Endodermal cell (in vitro differentiated cells): ENCODE measurements at regions not wholly inside any gene's neighbourhood (a gene's known extent, or its start where the extent isn't known, plus 50 kb on each side); places are given as distances from the start of the nearest gene placed in this dataset.
"Not testable (repeated sequence)": the region's sequence is repeated elsewhere in the genome, so short reads cannot be mapped to it uniquely, and the experiment has no call there.

ENCODE experiments used
- DNase-seq: peaks from one replicate; pipeline ENCODE4 v3.0.0-alpha.2; 2017
- H3K27ac ChIP-seq: 2 replicates; pipeline ENCODE4 v1.5.1; 2013; ENCODE audit warnings: mild to moderate bottlenecking, low read depth, low read length, moderate library complexity
- H3K27me3 ChIP-seq: 2 replicates; pipeline ENCODE4 v1.6.1; 2013; ENCODE audit warnings: mild to moderate bottlenecking, low read length, moderate library complexity; ENCODE audit not compliant: insufficient read depth, control insufficient read depth, poor library complexity, severe bottlenecking
- H3K36me3 ChIP-seq: 2 replicates; pipeline ENCODE4 v1.7.0; 2013; ENCODE audit warnings: mild to moderate bottlenecking, low read length, moderate library complexity; ENCODE audit not compliant: control insufficient read depth, insufficient read depth
- H3K4me1 ChIP-seq: one replicate; pipeline ENCODE4 v1.7.0; 2013; ENCODE audit warnings: low read length; ENCODE audit not compliant: control insufficient read depth, insufficient read depth
- H3K4me3 ChIP-seq: 2 replicates; pipeline ENCODE4 v1.5.1; 2013; ENCODE audit warnings: mild to moderate bottlenecking, low read length, moderate library complexity
- H3K9ac ChIP-seq: 2 replicates; pipeline ENCODE4 v1.6.1; 2013; ENCODE audit warnings: mild to moderate bottlenecking, low read length, moderate library complexity; ENCODE audit not compliant: poor library complexity, severe bottlenecking; ENCODE audit errors: extremely low read depth
- H3K9me3 ChIP-seq: 2 replicates; pipeline ENCODE4 v1.6.1; 2013; ENCODE audit warnings: mild to moderate bottlenecking, low read length, moderate library complexity; ENCODE audit not compliant: control insufficient read depth
- H3K27ac Mint-ChIP-seq: 2 replicates; pipeline ENCODE4 v1.8.0; 2020; ENCODE audit warnings: mixed read lengths
- H3K27me3 Mint-ChIP-seq: 2 replicates; pipeline ENCODE4 v1.8.0; 2021; ENCODE audit warnings: mild to moderate bottlenecking, mixed read lengths; ENCODE audit not compliant: insufficient read depth
- H3K36me3 Mint-ChIP-seq: 2 replicates; pipeline ENCODE4 v1.8.0; 2020; ENCODE audit warnings: low read depth, mixed read lengths
- H3K4me1 Mint-ChIP-seq: 2 replicates; pipeline ENCODE4 v1.8.0; 2020; ENCODE audit warnings: mixed read lengths
- H3K4me3 Mint-ChIP-seq: 2 replicates; pipeline ENCODE4 v1.8.0; 2020; ENCODE audit warnings: mild to moderate bottlenecking, moderate library complexity, mixed read lengths
- H3K9me3 Mint-ChIP-seq: 2 replicates; pipeline ENCODE4 v1.8.0; 2020; ENCODE audit warnings: mild to moderate bottlenecking, mixed read lengths
- WGBS, 2 experiments: methylation state at CpG; one replicate each; pipeline versions ENCODE4 v1.1.5 to v1.1.7; 2013; ENCODE audit warnings: missing lambda C conversion rate in 2 of 2, mixed read lengths in 1 of 2; ENCODE audit not compliant: insufficient coverage in 1 of 2, insufficient read length in 1 of 2; 5-methylcytosine and 5-hydroxymethylcytosine counted together
- TF ChIP-seq, protein P1 (sequence below): fragments of 200-600 bp; sonication (generic); conservative IDR thresholded peaks from 2 replicates; pipeline ENCODE4 v1.5.0; 2021; ENCODE audit warnings: antibody characterized with exemption, mild to moderate bottlenecking

GRCh38 chr4:179059396-179059795, 1617.2 kb upstream of the AGA start:
- no peak overlapping the region for H3K4me3 Mint-ChIP-seq
- no peaks in the 10 kb centered on the region for H3K27me3 Mint-ChIP-seq
- no peaks in the 10 kb centered on the region for H3K4me1 Mint-ChIP-seq
- DNase-seq = no peak
- H3K36me3 Mint-ChIP-seq = no peaks in the 10 kb centered on the region
- Histone ChIP-seq H3K4me3 (no peak overlapping the region), H3K9me3 (no peaks in the 10 kb centered on the region), H3K27ac (no peak overlapping the region), H3K4me1 (no peaks in the 10 kb centered on the region), H3K36me3 (no peaks in the 10 kb centered on the region), H3K9ac (no peak overlapping the region), H3K27me3 (no peaks in the 10 kb centered on the region)
- TF ChIP-seq, protein P1, sequence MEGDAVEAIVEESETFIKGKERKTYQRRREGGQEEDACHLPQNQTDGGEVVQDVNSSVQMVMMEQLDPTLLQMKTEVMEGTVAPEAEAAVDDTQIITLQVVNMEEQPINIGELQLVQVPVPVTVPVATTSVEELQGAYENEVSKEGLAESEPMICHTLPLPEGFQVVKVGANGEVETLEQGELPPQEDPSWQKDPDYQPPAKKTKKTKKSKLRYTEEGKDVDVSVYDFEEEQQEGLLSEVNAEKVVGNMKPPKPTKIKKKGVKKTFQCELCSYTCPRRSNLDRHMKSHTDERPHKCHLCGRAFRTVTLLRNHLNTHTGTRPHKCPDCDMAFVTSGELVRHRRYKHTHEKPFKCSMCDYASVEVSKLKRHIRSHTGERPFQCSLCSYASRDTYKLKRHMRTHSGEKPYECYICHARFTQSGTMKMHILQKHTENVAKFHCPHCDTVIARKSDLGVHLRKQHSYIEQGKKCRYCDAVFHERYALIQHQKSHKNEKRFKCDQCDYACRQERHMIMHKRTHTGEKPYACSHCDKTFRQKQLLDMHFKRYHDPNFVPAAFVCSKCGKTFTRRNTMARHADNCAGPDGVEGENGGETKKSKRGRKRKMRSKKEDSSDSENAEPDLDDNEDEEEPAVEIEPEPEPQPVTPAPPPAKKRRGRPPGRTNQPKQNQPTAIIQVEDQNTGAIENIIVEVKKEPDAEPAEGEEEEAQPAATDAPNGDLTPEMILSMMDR = no peak
- 93 to 100% methylated on average over 1 to 3 of the region's 3 CpGs for WGBS, 2 experiments
- no peak overlapping the region for H3K27ac Mint-ChIP-seq
- no peaks in the 10 kb centered on the region for H3K9me3 Mint-ChIP-seq

- not testable (repeated sequence) for H3K27me3 Mint-ChIP-seq, H3K9ac ChIP-seq, H3K27me3 ChIP-seq, H3K36me3 ChIP-seq, H3K4me1 ChIP-seq, H3K4me3 ChIP-seq, H3K9me3 Mint-ChIP-seq, H3K36me3 Mint-ChIP-seq, H3K27ac Mint-ChIP-seq, DNase-seq, H3K4me3 Mint-ChIP-seq, H3K27ac ChIP-seq, H3K4me1 Mint-ChIP-seq, H3K9me3 ChIP-seq
- 92 to 94% methylated on average over 6 to 12 of the region's 12 CpGs for WGBS, 2 experiments
Measured at GRCh38 chr4:179066254-179066653, 1624.0 kb upstream of the AGA start.

- Mint-ChIP-seq H3K4me3 (no peak overlapping the region), H3K27me3 (no peaks in the 10 kb centered on the region), H3K4me1 (no peaks in the 10 kb centered on the region), H3K9me3 (no peaks in the 10 kb centered on the region), H3K36me3 (no peaks in the 10 kb centered on the region), H3K27ac (no peak overlapping the region)
- H3K9me3 ChIP-seq = no peaks in the 10 kb centered on the region
- H3K36me3 ChIP-seq = no peaks in the 10 kb centered on the region
- no peaks in the 10 kb centered on the region for H3K27me3 ChIP-seq
- 93 to 100% methylated on average over 1 to 2 of the region's 2 CpGs for WGBS, 2 experiments
- H3K9ac ChIP-seq = no peak overlapping the region
- H3K27ac ChIP-seq = no peak overlapping the region
- H3K4me1 ChIP-seq = no peaks in the 10 kb centered on the region
- TF ChIP-seq, protein P1 = no peak
- H3K4me3 ChIP-seq = no peak overlapping the region
- DNase-seq = no peak
Measured at GRCh38 chr4:179071131-179071530, 1628.9 kb upstream of the AGA start.

- H3K9me3 Mint-ChIP-seq = no peaks in the 10 kb centered on the region
- H3K36me3 Mint-ChIP-seq = no peaks in the 10 kb centered on the region
- H3K4me1 Mint-ChIP-seq = no peaks in the 10 kb centered on the region
- H3K9ac ChIP-seq = no peak overlapping the region
- H3K9me3 ChIP-seq = no peaks in the 10 kb centered on the region
- no peaks in the 10 kb centered on the region for H3K27me3 Mint-ChIP-seq
- TF ChIP-seq, protein P1 = no peak
- H3K36me3 ChIP-seq = no peaks in the 10 kb centered on the region
- no peaks in the 10 kb centered on the region for H3K4me1 ChIP-seq
- DNase-seq = no peak
- WGBS, 2 experiments = 90 to 95% methylated on average over 9 to 14 of the region's 14 CpGs
- no peak overlapping the region for H3K27ac Mint-ChIP-seq
- no peak overlapping the region for H3K4me3 ChIP-seq
- no peak overlapping the region for H3K4me3 Mint-ChIP-seq
- H3K27me3 ChIP-seq = no peaks in the 10 kb centered on the region
- no peak overlapping the region for H3K27ac ChIP-seq
Measured at GRCh38 chr4:179076865-179077264, 1634.6 kb upstream of the AGA start.
